ENCODE measurements at regions not wholly inside any gene's neighbourhood (a gene's known extent, or its start where the extent isn't known, plus 50 kb on each side); places are given as distances from the start of the nearest gene placed in this dataset.

- CTCF ChIA-PET: interaction anchor here (0.6 kb wide), 1 partner anchor 10 kb away, joined by 5 read pairs; no protein-coding TSS in a partner anchor
Measured at GRCh38 chr2:65655000-65655399, 222.6 kb upstream of the SPRED2 start.

GRCh38 chr2:65654496-65654895 lies 222.1 kb upstream of the SPRED2 start:
- Histone ChIP-seq H3K4me1 (ENCODE audit: control insufficient read depth in 2 of 2, insufficient read depth in 2 of 2, low read length in 2 of 2) (no peaks in the 10 kb centered on the region), H4K20me1 (ENCODE audit: control insufficient read depth, insufficient read depth, low read length, poor library complexity, severe bottlenecking) (no peaks in the 10 kb centered on the region), H3K4me2 (replicated peaks; ENCODE audit: low read depth, low read length, poor library complexity, severe bottlenecking) (no peak overlapping the region), H2AFZ (ENCODE audit: insufficient read depth, low read depth, low read length, poor library complexity, severe bottlenecking) (no peak overlapping the region), H3K36me3 (replicated peaks in 1 of 2; ENCODE audit: control extremely low read depth in 1 of 2, control insufficient read depth in 1 of 2, extremely low read depth in 1 of 2, insufficient read depth in 2 of 2, low read length in 1 of 2) (no peaks in the 10 kb centered on the region), H3K27ac (ENCODE audit: low read length in 2 of 2) (no peak overlapping the region), H3K79me2 (ENCODE audit: control insufficient read depth, insufficient read depth, low read length) (no peaks in the 10 kb centered on the region), H3K9me3 (ENCODE audit: control extremely low read depth in 1 of 3, control insufficient read depth in 2 of 3, insufficient read depth in 1 of 3, low read length in 2 of 3) (no peaks in the 10 kb centered on the region), H3K27me3 (replicated peaks in 1 of 4; ENCODE audit: control extremely low read depth in 1 of 4, control insufficient read depth in 3 of 4, insufficient read depth in 4 of 4, low read length in 3 of 4) (no peaks in the 10 kb centered on the region), H3K9ac (ENCODE audit: low read length) (no peak overlapping the region), H3K4me3 (ENCODE audit: control extremely low read depth in 1 of 5, extremely low read depth in 1 of 5, insufficient read depth in 1 of 5, low read depth in 2 of 5, low read length in 4 of 5) (no peak overlapping the region)
- Mint-ChIP-seq H3K27me3 (peaks cover 14% of the 10 kb centered on the region), H3K27ac (no peak overlapping the region), H3K4me1 (no peaks in the 10 kb centered on the region), H3K4me3 (no peak overlapping the region), H3K9me3 (ENCODE audit: insufficient read depth) (no peaks in the 10 kb centered on the region)
- ATAC-seq (ENCODE audit: low read depth) (no peak), DNase-seq (no peak)
- 93% methylated on average over 3 of the region's 3 CpGs for WGBS (ENCODE audit: insufficient coverage)
- intact Hi-C loops (cut with micrococcal nuclease): no loop called here
- CTCF ChIA-PET: no interaction called here
- POLR2A ChIA-PET: no interaction called here
- TF ChIP-seq EZH2 (IDR thresholded peaks at IDR 0.05; ENCODE audit: borderline replicate concordance, insufficient read depth, low read depth, low read length, poor library complexity, severe bottlenecking) (no peak), CTCF (IDR thresholded peaks at IDR 0.05) (no peak)

More at GRCh38 chr2:65655000-65655399, 222.6 kb upstream of the SPRED2 start:
- Histone ChIP-seq H3K4me2 (replicated peaks; ENCODE audit: low read depth, low read length, poor library complexity, severe bottlenecking) (no peak overlapping the region), H3K27ac (ENCODE audit: low read length in 2 of 2) (no peak overlapping the region), H3K4me3 (ENCODE audit: control extremely low read depth in 1 of 5, extremely low read depth in 1 of 5, insufficient read depth in 1 of 5, low read depth in 2 of 5, low read length in 4 of 5) (no peak overlapping the region), H3K4me1 (ENCODE audit: control insufficient read depth in 2 of 2, insufficient read depth in 2 of 2, low read length in 2 of 2) (no peaks in the 10 kb centered on the region), H3K36me3 (replicated peaks in 1 of 2; ENCODE audit: control extremely low read depth in 1 of 2, control insufficient read depth in 1 of 2, extremely low read depth in 1 of 2, insufficient read depth in 2 of 2, low read length in 1 of 2) (no peaks in the 10 kb centered on the region), H4K20me1 (ENCODE audit: control insufficient read depth, insufficient read depth, low read length, poor library complexity, severe bottlenecking) (no peaks in the 10 kb centered on the region), H3K27me3 (replicated peaks in 1 of 4; ENCODE audit: control extremely low read depth in 1 of 4, control insufficient read depth in 3 of 4, insufficient read depth in 4 of 4, low read length in 3 of 4) (no peaks in the 10 kb centered on the region), H3K9ac (ENCODE audit: low read length) (no peak overlapping the region), H3K79me2 (ENCODE audit: control insufficient read depth, insufficient read depth, low read length) (no peaks in the 10 kb centered on the region), H3K9me3 (ENCODE audit: control extremely low read depth in 1 of 3, control insufficient read depth in 2 of 3, insufficient read depth in 1 of 3, low read length in 2 of 3) (no peaks in the 10 kb centered on the region), H2AFZ (ENCODE audit: insufficient read depth, low read depth, low read length, poor library complexity, severe bottlenecking) (no peak overlapping the region)
- ATAC-seq (ENCODE audit: low read depth) (no peak), DNase-seq (no peak)
- Mint-ChIP-seq H3K9me3 (ENCODE audit: insufficient read depth) (no peaks in the 10 kb centered on the region), H3K4me3 (no peak overlapping the region), H3K4me1 (no peaks in the 10 kb centered on the region), H3K27me3 (peaks cover 14% of the 10 kb centered on the region), H3K27ac (no peak overlapping the region)
- TF ChIP-seq EZH2 (IDR thresholded peaks at IDR 0.05; ENCODE audit: borderline replicate concordance, insufficient read depth, low read depth, low read length, poor library complexity, severe bottlenecking) (no peak), CTCF (IDR thresholded peaks at IDR 0.05) (no peak)
- POLR2A ChIA-PET: no interaction called here
- no CpG with 5 or more reads among the region's 5 CpGs for WGBS (ENCODE audit: insufficient coverage)
- intact Hi-C loops (cut with micrococcal nuclease): no loop called here

All from B cell (primary cell).